OCI-LY7 (cell line): ENCODE measurements at regions not wholly inside any gene's neighbourhood (a gene's known extent, or its start where the extent isn't known, plus 50 kb on each side); places are given as distances from the start of the nearest gene placed in this dataset.

Experiments
- BruUV-seq: library from RNA; stranded (reverse); fragments of 400-500 nt; replicated peaks from 2 replicates; lab custom pipeline; 2021; lab: Mats Ljungman, UMichigan
- CTCF ChIA-PET: fragments of 300-600 bp; sonication (Branson Sonifier 250); formaldehyde crosslinking; loops from one replicate; lab custom pipeline; 2022; ENCODE audit warnings: antibody characterized with exemption; ENCODE audit not compliant: unreplicated experiment; lab: Charles Lee
- POLR2A ChIA-PET: fragments of 300-600 bp; sonication (Branson Sonifier 250); formaldehyde crosslinking; loops from one replicate; lab custom pipeline; 2022; ENCODE audit warnings: antibody characterized with exemption; lab: Charles Lee
- DNase-seq: peaks from one replicate; pipeline ENCODE4 v3.0.0-alpha.2; 2015; ENCODE audit warnings: low spot score
- H2AFZ ChIP-seq: fragments of 200-600 bp; sonication (generic), shearing (Covaris generic); 2 replicates; pipeline ENCODE4 v1.6.1; 2014; ENCODE audit warnings: mild to moderate bottlenecking, antibody characterized with exemption, low read length, moderate library complexity
- H3K27ac ChIP-seq: fragments of 200-600 bp; sonication (generic); 2 replicates; pipeline ENCODE4 v1.5.1; 2014; ENCODE audit warnings: mixed run types, low read depth, mild to moderate bottlenecking, moderate library complexity, low read length, inconsistent platforms; ENCODE audit not compliant: poor library complexity, severe bottlenecking
- H3K36me3 ChIP-seq: fragments of 200-600 bp; sonication (generic); 2 replicates; pipeline ENCODE4 v1.6.1; 2014; ENCODE audit warnings: mild to moderate bottlenecking, antibody characterized with exemption, low read length, moderate library complexity, mixed read lengths; ENCODE audit not compliant: insufficient read depth
- H3K4me1 ChIP-seq: fragments of 200-600 bp; sonication (generic); 2 replicates; pipeline ENCODE4 v1.5.1; 2014; ENCODE audit warnings: mild to moderate bottlenecking, low read length; ENCODE audit not compliant: insufficient read depth, poor library complexity, severe bottlenecking
- H3K4me2 ChIP-seq: fragments of 200-600 bp; sonication (generic); 2 replicates; pipeline ENCODE4 v1.6.1; 2014; ENCODE audit warnings: mild to moderate bottlenecking, low read length
- H3K4me3 ChIP-seq: fragments of 200-600 bp; sonication (generic); 2 replicates; pipeline ENCODE4 v1.5.1; 2014; ENCODE audit warnings: mild to moderate bottlenecking, low read depth, low read length; ENCODE audit not compliant: poor library complexity, severe bottlenecking
- H3K79me2 ChIP-seq: fragments of 200-600 bp; sonication (generic); 2 replicates; pipeline ENCODE4 v1.6.1; 2016; ENCODE audit warnings: low read depth, mild to moderate bottlenecking, low read length, moderate library complexity, mixed read lengths; ENCODE audit not compliant: insufficient read depth
- H3K9me2 ChIP-seq: fragments of 200-600 bp; sonication (generic); 2 replicates; pipeline ENCODE4 v1.6.1; 2016; ENCODE audit warnings: mild to moderate bottlenecking, low read length, mixed read lengths; ENCODE audit not compliant: insufficient read depth
- H3K9me3 ChIP-seq: fragments of 200-600 bp; sonication (generic); 2 replicates; pipeline ENCODE4 v1.6.1; 2014; ENCODE audit warnings: mild to moderate bottlenecking, mixed run types, low read length, mixed read lengths
- H4K20me1 ChIP-seq: fragments of 200-600 bp; sonication (generic); 2 replicates; pipeline ENCODE4 v1.6.1; 2014; ENCODE audit warnings: mild to moderate bottlenecking, antibody characterized with exemption, low read length, moderate library complexity, mixed read lengths; ENCODE audit not compliant: insufficient read depth
- CTCF ChIP-seq: fragments of 200-600 bp; sonication (generic); conservative IDR thresholded peaks from 2 replicates; pipeline ENCODE4 v1.5.1; 2014; ENCODE audit warnings: mild to moderate bottlenecking, antibody characterized with exemption, low read length, moderate library complexity, mixed read lengths
- EZH2phosphoT487 ChIP-seq: fragments of 200-600 bp; sonication (generic); IDR thresholded peaks from 2 replicates; pipeline ENCODE4 v1.6.1; 2018; ENCODE audit warnings: low read depth, borderline replicate concordance, mild to moderate bottlenecking, mixed run types, antibody characterized with exemption, low read length, moderate library complexity, mixed read lengths
- intact Hi-C: fragments of 100-400 bp; cut with micrococcal nuclease; formaldehyde crosslinking; loops from one replicate; pipeline ENCODE4 v1.10.0; 2022; ENCODE audit not compliant: unreplicated experiment

GRCh38 chr9:36484124-36484523, 84.1 kb upstream of the RNF38 start:
- ChIA-PET CTCF (no interaction called here), POLR2A (interaction anchor here (0.7 kb wide), 1 partner anchor 27 kb away, joined by 3 read pairs; no protein-coding TSS in a partner anchor)
- no peak overlapping the region for H2AFZ ChIP-seq
- no peak for TF ChIP-seq CTCF
- TF ChIP-seq EZH2phosphoT487, result no peak
- H3K4me1 ChIP-seq, result peaks cover 24% of the 10 kb centered on the region
- H3K27ac ChIP-seq, result no peak overlapping the region
- no peaks in the 10 kb centered on the region for H3K9me2 ChIP-seq
- H3K79me2 ChIP-seq, result peaks cover 65% of the 10 kb centered on the region
- H4K20me1 ChIP-seq, result peaks cover 11% of the 10 kb centered on the region
- DNase-seq, result no peak
- intact Hi-C loops, result no loop called here
- no peaks in the 10 kb centered on the region for H3K9me3 ChIP-seq
- no peaks in the 10 kb centered on the region for H3K36me3 ChIP-seq
- no peak overlapping the region for H3K4me3 ChIP-seq
- no TSS peak for BruUV-seq
- H3K4me2 ChIP-seq, result no peak overlapping the region

- no peak for TF ChIP-seq CTCF
- no peak for TF ChIP-seq EZH2phosphoT487
- Histone ChIP-seq H3K9me3 (no peaks in the 10 kb centered on the region), H2AFZ (no peak overlapping the region), H3K4me3 (no peak overlapping the region), H4K20me1 (no peaks in the 10 kb centered on the region; the same call in 1 of the 2 replicates), H3K36me3 (no peaks in the 10 kb centered on the region; the same call in 1 of the 2 replicates), H3K79me2 (peaks cover 42% of the 10 kb centered on the region; the same call in 1 of the 2 replicates), H3K4me2 (no peak overlapping the region), H3K4me1 (no peaks in the 10 kb centered on the region), H3K9me2 (no peaks in the 10 kb centered on the region), H3K27ac (no peak overlapping the region)
- no peak for DNase-seq
- intact Hi-C loops, result no loop called here
- CTCF ChIA-PET, result no interaction called here
- no TSS peak for BruUV-seq
- POLR2A ChIA-PET, result interaction anchor here (0.7 kb wide), 1 partner anchor 20 kb away, joined by 3 read pairs; no protein-coding TSS in a partner anchor
Observed at GRCh38 chr9:36479101-36479500, 79.0 kb upstream of the RNF38 start.

DNA sequence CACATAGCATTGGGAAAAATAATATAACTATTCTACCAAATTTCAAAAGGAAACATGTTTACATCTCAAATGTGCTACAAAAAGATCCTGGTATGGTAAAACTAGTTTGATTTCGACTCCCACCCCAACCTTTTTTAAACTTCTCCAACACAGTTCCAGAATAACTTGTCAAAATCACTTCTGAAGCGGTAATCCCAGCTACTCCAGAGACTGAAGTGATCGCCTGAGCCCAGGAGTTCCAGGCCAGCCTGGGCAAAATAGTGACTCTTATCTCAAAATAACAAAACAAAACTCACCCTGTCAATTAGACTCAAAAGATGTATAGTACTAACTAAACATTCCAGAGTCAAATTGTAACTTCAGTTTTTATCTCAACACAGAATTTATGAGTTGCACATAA, 71.3 kb upstream of the RNF38 start:
- POLR2A ChIA-PET, result interaction anchor here (1.5 kb wide), 1 partner anchor 16 kb away, joined by 6 read pairs; no protein-coding TSS in a partner anchor
- Histone ChIP-seq H3K9me3 (no peaks in the 10 kb centered on the region), H3K9me2 (no peaks in the 10 kb centered on the region), H3K4me2 (peak overlapping the region; percentile 85), H4K20me1 (peaks cover 6% of the 10 kb centered on the region; the same call in 1 of the 2 replicates), H3K79me2 (peaks cover 44% of the 10 kb centered on the region), H2AFZ (no peak overlapping the region), H3K4me1 (peaks cover 21% of the 10 kb centered on the region), H3K4me3 (peak overlapping the region; percentile 52), H3K36me3 (peaks cover 4% of the 10 kb centered on the region; the same call in 1 of the 2 replicates), H3K27ac (no peak overlapping the region)
- intact Hi-C loops, result no loop called here
- TF ChIP-seq EZH2phosphoT487, result no peak
- no peak for TF ChIP-seq CTCF
- CTCF ChIA-PET, result interaction anchor here (0.5 kb wide), 1 partner anchor 1399 kb away, joined by 3 read pairs; no protein-coding TSS in a partner anchor
- BruUV-seq, result no TSS peak
- DNase-seq, result no peak
